Parathyroid adenoma (tissue), 2 donors: ENCODE measurements at regions not wholly inside any gene's neighbourhood (a gene's known extent, or its start where the extent isn't known, plus 50 kb on each side); places are given as distances from the start of the nearest gene placed in this dataset.

Experiments
- H2AFZ ChIP-seq: fragments of 300-600 bp; sonication (generic); one replicate; pipeline ENCODE4 v1.7.0; 2017; ENCODE audit warnings: antibody characterized with exemption, mild to moderate bottlenecking
- H3K27ac ChIP-seq: fragments of 300-600 bp; sonication (generic); one replicate; pipeline ENCODE4 v1.7.0; 2017
- H3K27me3 ChIP-seq: fragments of 300-600 bp; sonication (generic); one replicate; pipeline ENCODE4 v1.7.0; 2017; ENCODE audit warnings: low read length; ENCODE audit not compliant: control insufficient read depth, insufficient read depth
- H3K36me3 ChIP-seq: fragments of 300-600 bp; sonication (generic); one replicate; pipeline ENCODE4 v1.7.0; 2017; ENCODE audit warnings: low read length; ENCODE audit not compliant: control insufficient read depth, insufficient read depth
- H3K4me1 ChIP-seq: fragments of 300-600 bp; sonication (generic); one replicate; pipeline ENCODE4 v1.7.0; 2017; ENCODE audit warnings: control low read depth
- H3K4me2 ChIP-seq: fragments of 300-600 bp; sonication (generic); one replicate; pipeline ENCODE4 v1.7.0; 2017; ENCODE audit warnings: low read length
- H3K4me3 ChIP-seq: fragments of 300-600 bp; sonication (generic); one replicate; pipeline ENCODE4 v1.7.0; 2017; ENCODE audit warnings: low read depth, low read length
- H3K79me2 ChIP-seq: fragments of 300-600 bp; sonication (generic); one replicate; pipeline ENCODE4 v1.7.0; 2017; ENCODE audit warnings: control low read depth
- H3K9ac ChIP-seq: fragments of 300-600 bp; sonication (generic); one replicate; pipeline ENCODE4 v1.7.0; 2017; ENCODE audit warnings: mild to moderate bottlenecking
- H3K9me3 ChIP-seq: fragments of 300-600 bp; sonication (generic); one replicate; pipeline ENCODE4 v1.7.0; 2017; ENCODE audit warnings: low read length; ENCODE audit not compliant: control insufficient read depth
- CTCF ChIP-seq: fragments of 300-600 bp; sonication (generic); IDR thresholded peaks from one replicate; pipeline ENCODE4 v1.7.0; 2017; ENCODE audit warnings: antibody characterized with exemption, mild to moderate bottlenecking
- donor health status: primary hyperparathyroidism.

GRCh38 chr1:80056179-80056578, 1049.6 kb upstream of the ADGRL4 start:
- no peaks in the 10 kb centered on the region for H3K27me3 ChIP-seq
- TF ChIP-seq CTCF, result no peak

GRCh38 chr1:80054129-80054528, 1047.6 kb upstream of the ADGRL4 start:
- no peaks in the 10 kb centered on the region for H3K36me3 ChIP-seq
- TF ChIP-seq CTCF, result no peak
- H3K4me3 ChIP-seq, result no peak overlapping the region
- no peak overlapping the region for H3K27ac ChIP-seq
- no peaks in the 10 kb centered on the region for H3K9me3 ChIP-seq
- H3K4me2 ChIP-seq, result no peak overlapping the region
- H3K27me3 ChIP-seq, result no peaks in the 10 kb centered on the region
- H2AFZ ChIP-seq, result no peak overlapping the region
- H3K79me2 ChIP-seq, result no peaks in the 10 kb centered on the region
- H3K9ac ChIP-seq, result no peak overlapping the region
- H3K4me1 ChIP-seq, result no peaks in the 10 kb centered on the region

More at GRCh38 chr1:80056179-80056578, 1049.6 kb upstream of the ADGRL4 start:
- Histone ChIP-seq H3K4me3 (no peak overlapping the region), H3K4me2 (no peak overlapping the region), H3K9ac (no peak overlapping the region), H2AFZ (no peak overlapping the region), H3K27ac (no peak overlapping the region), H3K36me3 (no peaks in the 10 kb centered on the region), H3K9me3 (no peaks in the 10 kb centered on the region), H3K79me2 (no peaks in the 10 kb centered on the region), H3K4me1 (no peaks in the 10 kb centered on the region)

GRCh38 chr1:80053613-80054012, 1047.1 kb upstream of the ADGRL4 start:
- no peaks in the 10 kb centered on the region for H3K27me3 ChIP-seq
- no peak for TF ChIP-seq CTCF
- H3K9ac ChIP-seq, result no peak overlapping the region

GRCh38 chr1:80050523-80050922, 1044.0 kb upstream of the ADGRL4 start:
- H3K9ac ChIP-seq, result no peak overlapping the region
- no peak for TF ChIP-seq CTCF
- H3K9me3 ChIP-seq, result no peaks in the 10 kb centered on the region
- no peaks in the 10 kb centered on the region for H3K27me3 ChIP-seq
- no peak overlapping the region for H3K27ac ChIP-seq
- no peak overlapping the region for H2AFZ ChIP-seq
- no peak overlapping the region for H3K4me3 ChIP-seq
- no peaks in the 10 kb centered on the region for H3K4me1 ChIP-seq
- H3K36me3 ChIP-seq, result no peaks in the 10 kb centered on the region
- no peak overlapping the region for H3K4me2 ChIP-seq
- no peaks in the 10 kb centered on the region for H3K79me2 ChIP-seq

More at GRCh38 chr1:80053613-80054012, 1047.1 kb upstream of the ADGRL4 start:
- no peaks in the 10 kb centered on the region for H3K9me3 ChIP-seq
- H3K79me2 ChIP-seq, result no peaks in the 10 kb centered on the region
- no peak overlapping the region for H2AFZ ChIP-seq
- H3K27ac ChIP-seq, result no peak overlapping the region
- H3K4me3 ChIP-seq, result no peak overlapping the region
- H3K4me1 ChIP-seq, result no peaks in the 10 kb centered on the region
- no peak overlapping the region for H3K4me2 ChIP-seq
- no peaks in the 10 kb centered on the region for H3K36me3 ChIP-seq

GRCh38 chr1:80050085-80050484, 1043.6 kb upstream of the ADGRL4 start:
- H2AFZ ChIP-seq, result no peak overlapping the region
- H3K79me2 ChIP-seq, result no peaks in the 10 kb centered on the region
- no peaks in the 10 kb centered on the region for H3K36me3 ChIP-seq
- no peak overlapping the region for H3K4me3 ChIP-seq
- no peaks in the 10 kb centered on the region for H3K4me1 ChIP-seq
- no peak for TF ChIP-seq CTCF
- H3K27ac ChIP-seq, result no peak overlapping the region
- H3K27me3 ChIP-seq, result no peaks in the 10 kb centered on the region
- no peak overlapping the region for H3K9ac ChIP-seq
- H3K4me2 ChIP-seq, result no peak overlapping the region
- H3K9me3 ChIP-seq, result no peaks in the 10 kb centered on the region
